Gastroesophageal sphincter (tissue), 3 donors: ENCODE measurements at regions not wholly inside any gene's neighbourhood (a gene's known extent, or its start where the extent isn't known, plus 50 kb on each side); places are given as distances from the start of the nearest gene placed in this dataset.

Source experiments
- POLR2A ChIP-seq, 2 donors: fragments of 450-650 bp; IDR thresholded peaks; one replicate each; pipeline ENCODE4 v1.6.1; 2017; ENCODE audit warnings: antibody characterized with exemption in 2 of 2, mild to moderate bottlenecking in 2 of 2, moderate library complexity in 1 of 2
- TF ChIP-seq, protein P1 (sequence below), 4 experiments: fragments of 200-600 bp in 2 of 4; fragments of 450-650 bp in 2 of 4; sonication (generic) in 1 of 4; IDR thresholded peaks; one replicate each; pipeline ENCODE4 v1.5.1; 2017 to 2019; ENCODE audit warnings: antibody characterized with exemption in 4 of 4, mild to moderate bottlenecking in 2 of 4, moderate library complexity in 2 of 4

GRCh38 chr14:58738876-58739275 is 101.1 kb downstream of the DACT1 start:
- no peak for TF ChIP-seq POLR2A (IDR thresholded peaks at IDR 0.05)
- TF ChIP-seq, protein P1, sequence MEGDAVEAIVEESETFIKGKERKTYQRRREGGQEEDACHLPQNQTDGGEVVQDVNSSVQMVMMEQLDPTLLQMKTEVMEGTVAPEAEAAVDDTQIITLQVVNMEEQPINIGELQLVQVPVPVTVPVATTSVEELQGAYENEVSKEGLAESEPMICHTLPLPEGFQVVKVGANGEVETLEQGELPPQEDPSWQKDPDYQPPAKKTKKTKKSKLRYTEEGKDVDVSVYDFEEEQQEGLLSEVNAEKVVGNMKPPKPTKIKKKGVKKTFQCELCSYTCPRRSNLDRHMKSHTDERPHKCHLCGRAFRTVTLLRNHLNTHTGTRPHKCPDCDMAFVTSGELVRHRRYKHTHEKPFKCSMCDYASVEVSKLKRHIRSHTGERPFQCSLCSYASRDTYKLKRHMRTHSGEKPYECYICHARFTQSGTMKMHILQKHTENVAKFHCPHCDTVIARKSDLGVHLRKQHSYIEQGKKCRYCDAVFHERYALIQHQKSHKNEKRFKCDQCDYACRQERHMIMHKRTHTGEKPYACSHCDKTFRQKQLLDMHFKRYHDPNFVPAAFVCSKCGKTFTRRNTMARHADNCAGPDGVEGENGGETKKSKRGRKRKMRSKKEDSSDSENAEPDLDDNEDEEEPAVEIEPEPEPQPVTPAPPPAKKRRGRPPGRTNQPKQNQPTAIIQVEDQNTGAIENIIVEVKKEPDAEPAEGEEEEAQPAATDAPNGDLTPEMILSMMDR (IDR thresholded peaks at IDR 0.05) = no peak
